Kidney epithelial cell (primary cell): ENCODE measurements at regions not wholly inside any gene's neighbourhood (a gene's known extent, or its start where the extent isn't known, plus 50 kb on each side); places are given as distances from the start of the nearest gene placed in this dataset.
"Not testable (repeated sequence)": the region's sequence is repeated elsewhere in the genome, so short reads cannot be mapped to it uniquely, and the experiment has no call there.

ENCODE experiments used
- DNase-seq: peaks from one replicate; pipeline ENCODE4 v3.0.0-alpha.2; 2010; ENCODE audit warnings: low read depth
- H3K27me3 ChIP-seq: 2 replicates; pipeline ENCODE4 v1.6.0; 2011; ENCODE audit warnings: low read length; ENCODE audit not compliant: control insufficient read depth, insufficient read depth
- H3K36me3 ChIP-seq: 2 replicates; pipeline ENCODE4 v1.5.1; 2011; ENCODE audit warnings: low read length; ENCODE audit not compliant: control insufficient read depth, insufficient read depth
- H3K4me3 ChIP-seq: 2 replicates; pipeline ENCODE4 v1.5.1; 2011; ENCODE audit warnings: low read depth, mild to moderate bottlenecking, control low read depth, low read length
- TF ChIP-seq, protein P1 (sequence below): IDR thresholded peaks from 2 replicates; pipeline ENCODE4 v1.5.1; 2011; ENCODE audit warnings: mild to moderate bottlenecking, moderate library complexity, low read length, control low read depth, inconsistent platforms; ENCODE audit not compliant: insufficient read depth, poor library complexity, severe bottlenecking

DNA sequence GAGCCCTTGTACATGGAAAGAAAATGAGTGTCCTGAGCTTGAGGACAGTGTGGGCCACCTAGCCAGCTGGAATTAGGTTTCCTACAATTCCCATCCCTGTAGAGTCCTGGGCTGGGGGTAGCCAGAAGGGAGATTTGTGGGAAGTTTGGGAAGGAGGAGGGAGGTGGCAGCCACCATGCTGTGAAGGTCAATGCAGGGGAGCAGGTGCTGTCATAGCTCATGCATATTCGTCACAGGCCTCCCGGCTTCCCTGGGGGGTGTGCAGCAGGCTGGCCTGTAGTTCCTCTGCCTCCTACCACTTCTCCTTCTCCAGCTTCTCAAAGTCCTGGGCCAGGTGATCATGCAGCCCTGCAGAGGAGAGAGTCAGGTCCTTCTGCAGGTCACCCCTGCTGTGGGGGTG, 121.3 kb downstream of the TBX3 start:
- Histone ChIP-seq H3K36me3 (no peaks in the 10 kb centered on the region), H3K27me3 (no peaks in the 10 kb centered on the region), H3K4me3 (no peak overlapping the region)
- TF ChIP-seq, protein P1, sequence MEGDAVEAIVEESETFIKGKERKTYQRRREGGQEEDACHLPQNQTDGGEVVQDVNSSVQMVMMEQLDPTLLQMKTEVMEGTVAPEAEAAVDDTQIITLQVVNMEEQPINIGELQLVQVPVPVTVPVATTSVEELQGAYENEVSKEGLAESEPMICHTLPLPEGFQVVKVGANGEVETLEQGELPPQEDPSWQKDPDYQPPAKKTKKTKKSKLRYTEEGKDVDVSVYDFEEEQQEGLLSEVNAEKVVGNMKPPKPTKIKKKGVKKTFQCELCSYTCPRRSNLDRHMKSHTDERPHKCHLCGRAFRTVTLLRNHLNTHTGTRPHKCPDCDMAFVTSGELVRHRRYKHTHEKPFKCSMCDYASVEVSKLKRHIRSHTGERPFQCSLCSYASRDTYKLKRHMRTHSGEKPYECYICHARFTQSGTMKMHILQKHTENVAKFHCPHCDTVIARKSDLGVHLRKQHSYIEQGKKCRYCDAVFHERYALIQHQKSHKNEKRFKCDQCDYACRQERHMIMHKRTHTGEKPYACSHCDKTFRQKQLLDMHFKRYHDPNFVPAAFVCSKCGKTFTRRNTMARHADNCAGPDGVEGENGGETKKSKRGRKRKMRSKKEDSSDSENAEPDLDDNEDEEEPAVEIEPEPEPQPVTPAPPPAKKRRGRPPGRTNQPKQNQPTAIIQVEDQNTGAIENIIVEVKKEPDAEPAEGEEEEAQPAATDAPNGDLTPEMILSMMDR = no peak
- no peak for DNase-seq

DNA sequence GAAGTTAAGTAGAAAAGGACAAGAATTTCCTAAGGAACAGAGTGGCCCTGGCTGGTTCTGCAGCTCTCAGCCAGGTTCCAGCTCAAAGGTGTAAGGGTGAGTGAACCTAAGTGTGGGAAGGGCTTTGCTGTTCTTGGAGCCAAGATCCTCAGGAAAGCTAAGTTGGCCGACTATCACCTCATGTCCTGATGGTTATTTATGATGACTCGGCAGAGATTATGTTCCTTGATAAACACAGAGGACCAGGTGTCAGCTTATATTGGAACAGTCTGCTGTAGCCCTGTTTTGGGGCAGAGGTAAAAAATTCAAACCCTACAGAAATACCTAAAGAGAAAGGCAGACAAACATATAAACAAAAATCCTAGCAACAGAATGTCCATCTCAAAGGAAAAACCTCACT, 128.5 kb downstream of the TBX3 start:
- no peak for DNase-seq
- H3K4me3 ChIP-seq = no peak overlapping the region
- H3K27me3 ChIP-seq = no peaks in the 10 kb centered on the region
- TF ChIP-seq, protein P1 = no peak
- no peaks in the 10 kb centered on the region for H3K36me3 ChIP-seq

DNA sequence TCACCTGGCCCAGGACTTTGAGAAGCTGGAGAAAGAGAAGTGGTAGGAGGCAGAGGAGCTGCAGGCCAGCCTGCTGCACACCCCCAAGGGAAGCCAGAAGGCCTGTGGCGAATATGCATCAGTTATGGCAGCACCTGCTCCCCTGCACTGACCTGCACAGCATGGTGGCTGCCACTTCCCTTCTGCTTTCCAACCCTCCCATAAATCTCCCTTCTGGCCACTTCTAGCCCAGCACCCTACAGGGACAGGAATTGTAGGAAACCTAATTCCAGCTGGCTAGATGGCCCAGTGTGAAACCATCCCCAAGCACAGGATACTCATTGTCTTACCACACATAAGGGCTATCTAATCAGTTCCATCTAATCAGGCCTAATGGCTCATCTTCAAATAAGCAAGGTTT, 136.3 kb downstream of the TBX3 start:
- TF ChIP-seq, protein P1 = no peak
- no peaks in the 10 kb centered on the region for H3K27me3 ChIP-seq
- no peak for DNase-seq
- no peaks in the 10 kb centered on the region for H3K36me3 ChIP-seq
- H3K4me3 ChIP-seq = no peak overlapping the region

DNA sequence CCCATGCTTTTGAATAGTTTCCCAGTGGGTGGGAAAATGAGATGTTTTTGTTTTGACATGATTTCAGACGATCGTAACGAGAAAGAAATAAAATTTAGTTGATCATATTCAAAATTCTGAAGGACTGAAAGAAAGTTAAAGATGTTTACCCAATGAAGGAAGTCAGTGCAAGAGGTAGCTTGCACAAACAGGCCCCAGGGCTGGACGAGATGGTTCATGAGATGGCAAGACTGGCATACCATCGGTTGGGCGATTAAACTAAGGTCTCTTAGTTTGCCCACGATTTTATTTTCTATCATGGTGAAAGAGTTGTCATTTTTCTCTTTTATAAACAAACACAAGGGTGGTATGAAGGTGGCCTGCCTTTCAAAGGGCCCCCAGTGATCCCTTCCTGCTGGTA, 124.5 kb upstream of the TBX5 start:
- Histone ChIP-seq H3K36me3 (no peaks in the 10 kb centered on the region), H3K27me3 (no peaks in the 10 kb centered on the region), H3K4me3 (no peak overlapping the region)
- TF ChIP-seq, protein P1 = no peak
- DNase-seq = no peak

DNA sequence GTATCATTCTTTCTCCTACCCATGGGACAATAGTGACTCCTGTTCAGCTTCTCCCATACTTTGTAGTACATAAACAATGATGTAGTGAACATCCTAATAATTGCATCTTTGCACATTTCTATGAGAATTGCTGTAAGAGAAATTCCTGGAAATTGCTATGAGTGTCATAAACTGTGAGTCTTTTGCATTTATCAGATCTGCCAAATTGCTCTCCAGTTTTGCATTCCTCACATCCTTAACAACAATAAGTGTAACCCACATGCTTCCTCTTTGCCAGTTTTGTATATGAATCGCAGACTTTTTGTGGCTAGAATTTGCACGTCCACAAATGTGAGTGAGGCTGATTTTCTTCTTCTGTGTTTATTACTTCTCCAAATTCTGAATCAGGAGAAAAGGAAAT, 124.0 kb upstream of the TBX5 start:
- no peaks in the 10 kb centered on the region for H3K27me3 ChIP-seq
- DNase-seq = no peak
- H3K36me3 ChIP-seq = no peaks in the 10 kb centered on the region
- TF ChIP-seq, protein P1 = no peak
- no peak overlapping the region for H3K4me3 ChIP-seq

DNA sequence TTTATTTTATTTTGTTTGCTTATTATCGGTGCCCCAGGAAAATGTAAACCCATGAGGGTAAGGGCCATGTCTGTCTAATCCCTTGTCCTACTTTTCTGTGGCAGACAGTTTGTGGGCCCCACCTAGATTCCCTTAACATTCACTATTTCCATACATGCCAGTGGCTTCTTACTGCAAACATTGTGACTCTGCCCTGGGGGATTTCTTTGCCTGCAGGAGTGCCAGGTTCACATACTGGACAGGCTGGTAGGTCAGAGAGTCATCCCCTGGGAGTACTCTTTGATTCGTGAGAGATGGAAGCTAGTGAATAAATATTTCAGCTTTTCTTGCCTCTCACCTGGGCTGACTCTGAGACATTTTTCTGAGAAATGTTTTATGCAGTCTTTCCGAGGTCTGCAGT, 122.8 kb upstream of the TBX5 start:
- Histone ChIP-seq H3K27me3 (no peaks in the 10 kb centered on the region), H3K4me3 (no peak overlapping the region)
- TF ChIP-seq, protein P1 = no peak

DNA sequence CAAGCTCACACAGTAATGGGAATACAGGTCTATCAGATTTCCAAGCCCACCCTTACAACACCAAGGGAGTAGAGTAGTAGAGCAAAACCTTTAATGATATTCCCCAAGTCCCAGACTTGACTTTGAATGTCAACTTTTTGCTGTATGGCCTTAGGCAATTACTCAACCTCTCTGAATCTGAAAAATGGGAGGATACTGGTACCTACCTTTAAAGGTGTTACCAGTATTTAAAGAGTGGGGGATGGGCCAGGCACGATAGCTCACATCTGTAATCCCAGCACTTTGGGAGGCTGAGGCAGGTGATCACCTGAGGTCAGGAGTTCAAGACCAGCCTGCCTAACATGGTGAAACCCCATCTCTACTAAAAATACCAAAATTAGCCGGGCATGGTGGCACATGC, 115.2 kb upstream of the TBX5 start:
- H3K36me3 ChIP-seq, H3K27me3 ChIP-seq, DNase-seq, H3K4me3 ChIP-seq: not testable (repeated sequence)

More for the DNA sequence above, 122.8 kb upstream of the TBX5 start:
- no peaks in the 10 kb centered on the region for H3K36me3 ChIP-seq
- DNase-seq = no peak
